ENCODE measurements at regions not wholly inside any gene's neighbourhood (a gene's known extent, or its start where the extent isn't known, plus 50 kb on each side); places are given as distances from the start of the nearest gene placed in this dataset.

DNA sequence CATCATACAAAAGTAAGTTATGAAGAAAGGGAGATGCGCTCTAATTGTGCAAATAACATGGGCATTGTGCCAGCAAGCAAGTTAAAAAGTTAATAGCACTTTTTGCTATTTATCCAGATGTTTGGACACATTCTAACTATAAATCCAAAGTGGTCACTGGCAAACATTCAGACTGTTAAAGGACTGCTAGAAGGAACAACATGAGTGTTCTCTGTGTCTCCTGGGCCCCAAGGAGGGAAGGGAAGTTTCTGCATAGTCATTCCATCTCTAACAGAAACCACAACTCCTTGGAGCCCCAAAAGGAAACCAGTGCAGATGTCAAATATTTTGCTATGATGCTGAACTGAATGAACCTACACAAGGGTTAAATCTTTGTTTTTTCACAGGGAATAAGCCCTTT lies 213.3 kb upstream of the HNRNPA3 start:
- TF ChIP-seq POLR2AphosphoS5 (IDR thresholded peaks at IDR 0.05; ENCODE audit: borderline replicate concordance, low read depth, low read length), result no peak
- no peak for TF ChIP-seq EZH2 (IDR thresholded peaks at IDR 0.05)
